Fibroblast of the conjunctiva (primary cell): ENCODE measurements at regions not wholly inside any gene's neighbourhood (a gene's known extent, or its start where the extent isn't known, plus 50 kb on each side); places are given as distances from the start of the nearest gene placed in this dataset.

ENCODE experiments used
- DNase-seq: peaks from one replicate; pipeline ENCODE4 v3.0.0-alpha.2; 2010; ENCODE audit warnings: low read depth

DNA sequence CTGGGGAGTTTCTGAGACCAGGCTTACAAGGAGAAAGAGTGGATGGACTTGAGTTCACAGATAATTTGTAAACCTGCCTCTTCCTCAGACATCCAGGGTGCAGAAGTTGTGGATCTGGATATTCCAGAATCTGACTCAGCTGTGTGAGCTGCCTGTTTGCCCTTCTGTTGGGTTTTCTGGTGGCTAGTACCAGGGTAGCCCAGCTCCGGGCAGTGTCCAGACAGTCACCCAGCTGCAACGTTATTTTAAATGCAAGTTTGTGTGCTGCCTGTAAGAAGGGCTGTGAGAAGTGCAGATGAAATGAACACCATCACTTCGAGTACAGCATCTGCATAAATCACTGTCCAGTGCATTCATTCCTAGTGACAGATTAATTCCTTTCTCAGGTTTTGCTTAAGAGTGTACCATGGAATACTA lies 1053.0 kb downstream of the TUSC7 start:
- DNase-seq: no peak

DNA sequence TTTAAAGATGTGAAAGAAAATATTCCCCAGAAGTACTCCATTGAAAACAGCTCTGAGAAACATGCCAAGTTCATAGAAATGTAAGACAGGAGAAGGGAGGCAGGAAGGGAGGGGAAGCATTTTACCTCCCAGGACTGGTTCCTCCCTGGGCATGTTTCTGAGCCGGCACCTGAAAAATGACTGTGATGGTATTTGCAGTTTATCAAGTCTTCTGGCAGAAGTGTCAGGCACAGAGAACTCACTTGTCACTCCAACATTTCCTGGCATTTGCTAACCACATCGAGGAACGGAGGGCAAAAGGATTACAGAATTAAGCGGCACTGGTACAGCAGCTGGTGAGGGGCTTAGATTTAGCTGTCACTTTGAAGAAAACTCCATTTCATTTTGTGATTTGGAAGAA lies 1054.0 kb downstream of the TUSC7 start:
- no peak for DNase-seq

- DNase-seq: no peak
Measured at GRCh38 chr3:117768581-117768980, 1059.0 kb downstream of the TUSC7 start.

DNA sequence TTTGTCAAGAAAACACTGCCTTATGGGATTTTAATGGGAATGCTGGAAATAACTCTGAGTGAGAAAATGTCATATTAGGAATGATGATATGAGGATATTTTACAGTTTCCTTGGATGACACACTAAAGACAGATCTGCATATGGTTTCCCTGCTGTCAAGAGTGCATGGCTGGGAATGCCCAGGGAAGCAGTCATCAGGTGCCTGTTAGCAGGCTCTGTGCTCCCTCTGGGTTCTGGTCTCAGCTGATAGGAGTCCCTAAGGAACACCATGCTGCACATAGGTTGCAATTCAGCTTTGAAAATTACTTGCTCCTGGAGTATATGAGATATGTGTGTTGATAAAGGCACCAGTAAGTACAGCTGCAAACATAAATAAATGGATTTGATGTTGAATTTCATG lies 1064.6 kb downstream of the TUSC7 start:
- DNase-seq: no peak

- no peak for DNase-seq
Measured at GRCh38 chr3:117786349-117786748, 1076.8 kb downstream of the TUSC7 start.

- peak; percentile 66 for DNase-seq
Measured at GRCh38 chr3:117788061-117788460, 1078.5 kb downstream of the TUSC7 start.

DNA sequence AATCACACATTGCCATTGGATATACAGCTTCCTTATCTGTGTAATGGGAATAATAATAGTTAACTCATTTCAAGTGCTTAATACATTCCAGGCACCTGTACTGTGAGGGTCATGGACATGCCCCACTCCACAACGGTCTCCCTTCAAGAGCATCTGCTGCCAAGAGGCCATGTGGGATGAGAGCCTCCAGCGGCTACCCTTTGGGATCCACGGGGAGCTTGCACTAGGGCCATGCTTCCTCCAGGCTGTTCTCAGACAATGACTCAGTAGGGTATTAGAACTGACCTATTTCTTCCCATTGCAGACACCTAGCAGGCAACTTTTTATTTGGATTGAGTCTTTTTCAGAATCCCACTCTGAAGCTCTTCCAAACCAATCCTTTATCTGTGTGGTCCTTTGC lies 1078.9 kb downstream of the TUSC7 start:
- no peak for DNase-seq

DNA sequence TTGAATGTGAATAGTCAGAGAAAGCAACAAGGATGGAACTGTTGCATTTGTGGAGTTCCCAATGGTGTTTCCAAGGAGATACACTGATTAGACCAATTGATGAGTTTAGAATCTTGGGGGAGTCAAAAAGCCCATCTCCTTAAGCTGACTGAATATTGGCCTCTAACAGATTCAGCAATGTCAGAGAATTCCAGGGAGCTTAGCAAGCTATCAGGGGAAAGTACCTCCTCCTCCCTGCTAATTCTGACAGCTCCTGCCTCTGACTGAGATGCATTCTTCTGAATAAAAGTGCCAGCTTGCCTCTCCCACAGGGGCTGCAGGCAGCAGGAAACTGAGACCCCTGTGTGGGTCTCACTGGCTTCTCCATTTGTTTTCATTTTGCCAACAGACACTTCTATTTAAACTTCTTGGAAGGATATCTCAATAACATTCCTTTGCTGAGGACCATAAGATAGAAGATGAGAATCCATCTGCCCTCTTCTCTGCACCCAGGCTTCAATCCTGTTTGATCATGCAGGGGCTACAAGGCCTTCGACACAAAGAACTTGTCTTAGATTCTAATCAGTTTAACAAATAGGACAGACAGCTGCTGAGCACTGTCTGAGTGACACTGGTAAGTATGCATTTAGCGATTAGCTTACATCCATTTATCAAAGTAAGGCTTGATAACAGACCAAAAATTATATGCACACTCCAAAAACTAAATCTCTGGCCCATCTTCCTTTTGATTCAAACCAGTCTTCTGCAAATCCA lies 1080.8 kb downstream of the TUSC7 start:
- DNase-seq: no peak

DNA sequence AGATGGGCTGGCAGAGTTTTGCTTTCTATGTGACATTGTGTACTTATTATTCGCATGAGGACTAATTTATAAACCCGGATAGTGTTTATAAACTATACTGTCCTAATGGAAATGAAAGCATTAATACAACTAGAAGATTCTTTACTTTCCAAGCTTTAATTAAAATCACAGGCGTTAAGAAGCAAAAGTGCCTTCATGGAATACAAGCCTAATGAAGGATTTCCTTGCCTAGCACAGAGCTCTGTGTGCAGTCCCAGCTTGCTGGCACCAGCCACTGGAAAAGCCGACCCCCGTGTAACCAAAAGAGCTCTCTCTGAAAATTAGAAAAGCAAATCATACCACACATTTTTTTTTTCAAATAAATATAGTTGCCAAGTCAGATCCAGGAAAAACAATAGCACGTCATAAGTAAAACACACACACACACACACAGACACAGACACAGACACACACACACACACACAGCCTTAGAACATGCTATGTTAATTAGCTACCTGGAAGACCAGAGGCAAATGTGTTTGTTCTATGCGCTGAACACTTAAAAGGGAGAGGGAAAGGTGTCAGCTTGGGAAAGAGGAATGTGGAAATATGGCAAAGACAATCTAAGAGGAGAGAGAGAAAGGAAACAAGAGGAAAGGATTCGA lies 1084.2 kb downstream of the TUSC7 start:
- DNase-seq: no peak

DNA sequence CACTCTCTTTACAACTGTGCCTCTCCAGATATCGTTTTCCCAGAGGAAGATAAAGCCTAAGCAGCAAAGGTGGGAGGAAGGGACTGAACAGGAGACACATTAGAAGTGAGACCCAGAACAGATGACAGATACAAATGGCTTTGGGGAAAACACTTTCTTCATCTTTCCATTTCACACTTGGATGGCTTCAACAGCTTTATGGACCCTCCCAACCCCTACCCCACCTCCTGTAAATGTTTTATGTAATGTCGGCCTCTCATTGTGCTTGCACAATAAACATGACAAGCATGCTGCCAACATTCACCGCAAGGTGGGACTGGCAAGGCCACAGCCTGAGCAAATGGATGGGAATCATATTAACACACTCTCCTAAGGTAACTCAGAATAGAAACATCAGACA lies 1088.6 kb downstream of the TUSC7 start:
- DNase-seq: no peak

DNA sequence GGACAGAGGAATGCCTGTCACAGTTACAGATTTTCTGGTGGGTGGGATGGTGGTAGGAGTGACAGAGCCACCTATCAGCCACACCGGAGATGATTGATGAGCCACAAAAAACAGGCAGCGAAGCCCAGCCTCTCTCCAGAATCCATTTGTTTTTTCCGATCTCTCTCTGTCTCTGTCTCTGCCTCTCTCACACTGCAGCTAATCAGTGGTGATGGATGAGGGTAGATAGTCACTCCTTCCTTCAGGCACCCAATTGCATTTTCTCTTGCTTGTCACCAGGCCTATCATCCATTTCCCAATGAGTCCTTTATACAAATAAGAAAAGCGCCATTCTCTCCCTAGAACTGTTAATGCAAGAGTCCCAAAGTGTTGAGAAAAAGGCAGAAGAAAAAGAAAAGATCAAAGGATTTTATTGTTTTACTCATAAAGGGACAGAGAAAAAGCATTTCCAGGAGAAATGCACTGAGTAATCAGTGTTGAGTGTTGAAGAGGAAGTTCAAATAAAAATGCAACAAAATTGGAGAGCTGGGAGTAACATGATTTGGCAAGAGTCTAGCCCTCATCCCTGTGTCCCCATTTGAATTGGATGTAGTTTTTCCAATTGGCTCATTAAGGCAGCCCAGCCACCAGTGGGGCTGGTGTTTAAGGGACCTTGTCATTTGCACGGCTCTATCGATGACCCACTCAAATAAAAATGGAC lies 1089.3 kb downstream of the TUSC7 start:
- no peak for DNase-seq

DNA sequence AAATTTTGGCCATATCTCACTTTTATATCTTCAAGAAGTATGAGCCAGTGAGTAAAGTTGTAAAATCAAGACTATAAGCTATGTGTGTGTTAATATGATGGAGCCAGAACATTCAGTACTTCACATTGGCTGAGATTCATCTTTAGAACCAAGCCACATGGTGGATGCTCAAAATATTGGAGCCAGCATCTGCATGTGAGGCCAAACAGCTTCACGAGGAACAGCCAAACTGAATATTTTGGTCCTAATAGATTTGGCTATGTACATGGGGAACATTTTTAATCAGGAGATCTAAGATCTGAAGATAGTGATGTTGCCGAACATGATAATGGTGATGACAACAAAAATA lies 1089.8 kb downstream of the TUSC7 start:
- no peak for DNase-seq

- DNase-seq: no peak
Measured at GRCh38 chr3:117801912-117802239, 1092.3 kb downstream of the TUSC7 start.

DNA sequence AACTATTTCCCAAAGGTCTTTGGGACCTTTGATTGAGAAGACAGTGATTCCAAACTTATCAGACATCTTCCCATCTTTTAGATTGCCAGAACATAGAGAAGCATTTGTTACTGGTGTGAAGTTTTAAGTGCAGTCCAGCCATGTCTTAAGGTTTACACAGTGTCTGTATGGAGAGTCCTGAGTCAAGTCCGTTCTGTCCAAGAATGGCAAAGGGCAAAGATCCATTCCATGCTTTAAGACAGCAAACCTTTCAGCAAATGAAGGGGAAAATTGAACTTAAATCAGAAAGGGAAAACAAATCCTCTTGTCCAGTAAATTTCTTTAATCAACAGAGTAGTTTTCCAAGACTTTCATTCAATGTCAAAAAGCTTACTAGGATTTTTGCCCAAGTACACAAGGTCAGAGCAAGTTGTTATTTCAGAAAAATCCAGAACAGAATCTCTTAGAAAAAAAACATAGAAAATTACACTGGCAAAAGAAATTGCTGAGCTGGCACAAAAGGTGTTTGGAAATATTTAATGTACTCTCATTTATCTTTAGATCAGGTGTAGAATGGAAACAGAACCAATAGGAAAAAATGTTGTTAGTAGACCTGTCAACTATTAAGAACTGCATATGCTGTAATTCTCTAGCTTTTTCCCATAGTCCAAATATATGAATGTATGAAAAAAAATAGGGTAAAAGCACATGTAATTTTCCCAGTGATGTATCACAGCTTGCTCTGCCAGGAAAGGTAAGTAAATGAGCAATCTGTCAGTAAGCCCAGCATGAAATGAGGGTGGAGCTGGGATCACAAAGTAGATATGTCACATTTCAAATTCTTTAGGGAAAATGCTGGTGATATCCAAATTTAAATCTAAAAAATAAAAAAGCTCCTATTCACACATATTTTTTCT lies 1099.9 kb downstream of the TUSC7 start:
- DNase-seq: no peak

- DNase-seq: no peak
Measured at GRCh38 chr3:117811786-117812185, 1102.2 kb downstream of the TUSC7 start.

DNA sequence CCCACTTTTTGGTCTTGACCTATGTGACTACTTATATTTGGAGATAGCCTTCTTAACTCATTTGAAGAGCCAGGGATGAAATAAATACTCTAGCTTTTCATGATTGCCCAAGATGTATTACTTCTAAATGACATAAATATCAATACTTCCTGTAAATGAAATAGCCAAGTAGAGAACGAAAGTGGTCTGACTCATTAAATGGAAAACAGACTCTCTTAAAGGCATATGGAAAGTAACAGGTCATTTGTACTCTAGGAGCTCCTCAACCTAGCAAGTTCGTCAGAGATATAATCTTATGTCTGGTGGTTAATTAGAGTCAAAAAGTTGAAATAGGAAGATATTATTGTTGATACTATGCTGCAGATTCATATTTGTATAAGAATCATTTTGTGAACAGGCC lies 1105.4 kb downstream of the TUSC7 start:
- DNase-seq: peak; percentile 9

DNA sequence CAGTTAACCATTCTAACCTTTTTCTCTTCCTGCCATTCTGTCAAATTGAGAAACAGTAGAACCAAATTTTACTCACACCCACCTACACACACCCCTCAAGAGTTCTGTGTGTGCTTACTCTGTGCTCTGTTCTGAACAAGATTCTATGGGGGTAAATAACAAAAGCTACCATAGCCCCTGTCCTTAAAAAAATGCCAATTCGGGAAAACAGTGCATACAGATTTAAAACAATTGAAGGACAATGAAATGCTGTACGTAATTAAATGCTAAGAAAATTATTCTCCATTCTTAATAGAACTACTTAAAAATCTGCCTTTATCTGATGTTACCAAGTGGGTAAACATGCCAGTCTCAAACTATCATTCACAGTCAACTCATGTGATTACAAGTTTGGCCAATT lies 1107.5 kb downstream of the TUSC7 start:
- no peak for DNase-seq

- DNase-seq: no peak
Measured at GRCh38 chr3:117818592-117818991, 1109.0 kb downstream of the TUSC7 start.

DNA sequence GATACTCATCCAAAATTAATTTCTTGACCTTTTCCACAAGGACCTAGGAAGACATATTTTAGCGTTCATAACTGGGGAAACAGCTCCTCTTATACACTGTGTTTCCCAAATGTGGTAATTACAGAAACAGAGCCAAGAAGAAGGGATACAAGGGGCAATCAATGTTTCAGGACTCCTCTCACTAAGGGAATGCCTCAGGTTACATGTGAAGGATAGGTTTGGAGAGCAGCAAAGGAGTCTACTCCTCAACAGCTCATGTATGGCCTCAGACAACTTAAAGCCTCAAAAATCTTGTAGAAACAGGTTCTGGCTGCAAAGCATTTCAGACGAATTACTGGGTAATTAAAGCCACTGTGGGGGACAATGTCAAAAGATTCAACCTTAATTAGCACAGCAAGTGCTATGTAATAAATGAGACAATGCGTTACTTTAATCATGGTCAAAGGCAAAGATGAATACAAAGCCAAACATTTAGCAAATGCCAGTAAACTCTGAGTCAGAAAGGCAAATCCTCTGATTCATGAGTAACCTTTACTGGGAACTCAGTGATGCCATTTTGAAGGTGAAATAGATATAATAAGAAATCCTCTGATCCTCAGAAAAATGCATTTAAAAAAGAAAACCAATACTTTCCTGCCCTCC lies 1111.2 kb downstream of the TUSC7 start:
- DNase-seq: no peak

GRCh38 chr3:117822416-117822815 lies 1112.8 kb downstream of the TUSC7 start:
- no peak for DNase-seq

- DNase-seq: no peak
Measured at GRCh38 chr3:117836296-117836695, 1126.7 kb downstream of the TUSC7 start.

- DNase-seq: no peak
Measured at GRCh38 chr3:117837391-117837790, 1127.8 kb downstream of the TUSC7 start.
